ENCODE measurements at regions not wholly inside any gene's neighbourhood (a gene's known extent, or its start where the extent isn't known, plus 50 kb on each side); places are given as distances from the start of the nearest gene placed in this dataset.

- TF ChIP-seq POLR2A (IDR thresholded peaks at IDR 0.05; ENCODE audit: low read depth) (no peak), CTCF (IDR thresholded peaks at IDR 0.05) (no peak)
Measured at GRCh38 chr1:83103341-83103740, 895.6 kb downstream of the TTLL7 start.
